Type B pancreatic cell (in vitro differentiated cells): ENCODE measurements at regions not wholly inside any gene's neighbourhood (a gene's known extent, or its start where the extent isn't known, plus 50 kb on each side); places are given as distances from the start of the nearest gene placed in this dataset.

ENCODE experiments used
- DNase-seq: peaks from one replicate; pipeline ENCODE4 v3.0.0; 2021; ENCODE audit warnings: mixed read lengths; ENCODE audit not compliant: unreplicated experiment; ENCODE audit errors: extremely low spot score
- H3K27ac Mint-ChIP-seq: 2 replicates; pipeline ENCODE4 v1.8.0; 2021; ENCODE audit warnings: mild to moderate bottlenecking, mixed read lengths
- H3K27me3 Mint-ChIP-seq: 2 replicates; pipeline ENCODE4 v1.8.0; 2021; ENCODE audit warnings: mixed read lengths
- H3K36me3 Mint-ChIP-seq: 2 replicates; pipeline ENCODE4 v1.8.0; 2021; ENCODE audit warnings: mixed read lengths
- H3K4me1 Mint-ChIP-seq: one replicate; pipeline ENCODE4 v1.8.0; 2021; ENCODE audit warnings: mixed read lengths; ENCODE audit not compliant: unreplicated experiment
- H3K4me3 Mint-ChIP-seq: 2 replicates; pipeline ENCODE4 v1.8.0; 2021; ENCODE audit warnings: mild to moderate bottlenecking, mixed read lengths
- H3K9me3 Mint-ChIP-seq: 2 replicates; pipeline ENCODE4 v1.8.0; 2021; ENCODE audit warnings: mixed read lengths
- TF ChIP-seq, protein P1 (sequence below): fragments of 200-600 bp; sonication (generic); conservative IDR thresholded peaks from 2 replicates; pipeline ENCODE4 v1.5.0; 2021; ENCODE audit warnings: antibody characterized with exemption, mild to moderate bottlenecking

GRCh38 chr15:60191821-60192220 is 187.7 kb downstream of the FOXB1 start:
- no peak overlapping the region for H3K4me3 Mint-ChIP-seq
- no peaks in the 10 kb centered on the region for H3K4me1 Mint-ChIP-seq

GRCh38 chr15:60195611-60196010 is 191.5 kb downstream of the FOXB1 start:
- H3K27ac Mint-ChIP-seq: no peak overlapping the region
- no peaks in the 10 kb centered on the region for H3K36me3 Mint-ChIP-seq
- H3K4me1 Mint-ChIP-seq: no peaks in the 10 kb centered on the region
- peaks cover 5% of the 10 kb centered on the region for H3K9me3 Mint-ChIP-seq
- no peak for DNase-seq
- no peak overlapping the region for H3K4me3 Mint-ChIP-seq
- TF ChIP-seq, protein P1, sequence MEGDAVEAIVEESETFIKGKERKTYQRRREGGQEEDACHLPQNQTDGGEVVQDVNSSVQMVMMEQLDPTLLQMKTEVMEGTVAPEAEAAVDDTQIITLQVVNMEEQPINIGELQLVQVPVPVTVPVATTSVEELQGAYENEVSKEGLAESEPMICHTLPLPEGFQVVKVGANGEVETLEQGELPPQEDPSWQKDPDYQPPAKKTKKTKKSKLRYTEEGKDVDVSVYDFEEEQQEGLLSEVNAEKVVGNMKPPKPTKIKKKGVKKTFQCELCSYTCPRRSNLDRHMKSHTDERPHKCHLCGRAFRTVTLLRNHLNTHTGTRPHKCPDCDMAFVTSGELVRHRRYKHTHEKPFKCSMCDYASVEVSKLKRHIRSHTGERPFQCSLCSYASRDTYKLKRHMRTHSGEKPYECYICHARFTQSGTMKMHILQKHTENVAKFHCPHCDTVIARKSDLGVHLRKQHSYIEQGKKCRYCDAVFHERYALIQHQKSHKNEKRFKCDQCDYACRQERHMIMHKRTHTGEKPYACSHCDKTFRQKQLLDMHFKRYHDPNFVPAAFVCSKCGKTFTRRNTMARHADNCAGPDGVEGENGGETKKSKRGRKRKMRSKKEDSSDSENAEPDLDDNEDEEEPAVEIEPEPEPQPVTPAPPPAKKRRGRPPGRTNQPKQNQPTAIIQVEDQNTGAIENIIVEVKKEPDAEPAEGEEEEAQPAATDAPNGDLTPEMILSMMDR: no peak
- peaks cover 51% of the 10 kb centered on the region for H3K27me3 Mint-ChIP-seq

More at GRCh38 chr15:60191821-60192220, 187.7 kb downstream of the FOXB1 start:
- peaks cover 5% of the 10 kb centered on the region for H3K9me3 Mint-ChIP-seq
- H3K27ac Mint-ChIP-seq: no peak overlapping the region
- H3K36me3 Mint-ChIP-seq: no peaks in the 10 kb centered on the region
- peaks cover 45% of the 10 kb centered on the region for H3K27me3 Mint-ChIP-seq
- DNase-seq: no peak
- TF ChIP-seq, protein P1: no peak

- Mint-ChIP-seq H3K27me3 (peaks cover 59% of the 10 kb centered on the region), H3K27ac (no peak overlapping the region), H3K36me3 (no peaks in the 10 kb centered on the region), H3K4me3 (no peak overlapping the region), H3K4me1 (no peaks in the 10 kb centered on the region), H3K9me3 (no peaks in the 10 kb centered on the region)
- TF ChIP-seq, protein P1: no peak
- DNase-seq: no peak
These were observed 193.5 kb downstream of the ANXA2 start for GRCh38 chr15:60204131-60204885.

DNA sequence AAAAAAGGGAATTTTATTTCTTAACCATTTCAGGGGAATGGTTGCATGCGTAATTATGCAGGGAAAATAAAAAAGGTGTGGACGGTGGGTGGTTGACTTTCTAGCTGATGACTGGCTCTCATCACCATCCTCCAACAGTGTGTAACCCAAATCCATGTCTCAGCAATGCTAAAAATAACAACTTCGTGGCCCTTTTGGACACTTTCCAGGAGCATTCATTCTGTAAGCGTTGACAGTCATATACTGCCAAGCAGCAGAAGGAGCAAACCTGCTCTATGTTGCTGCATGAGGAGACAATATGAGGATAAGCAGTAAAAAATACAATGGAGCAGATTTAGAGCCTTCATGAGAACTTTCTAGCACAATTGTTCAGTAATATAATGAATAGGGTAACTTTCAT is 189.1 kb downstream of the ANXA2 start:
- H3K4me1 Mint-ChIP-seq: no peaks in the 10 kb centered on the region
- no peaks in the 10 kb centered on the region for H3K9me3 Mint-ChIP-seq
- H3K4me3 Mint-ChIP-seq: no peak overlapping the region
- no peak for DNase-seq
- H3K27me3 Mint-ChIP-seq: peaks cover 58% of the 10 kb centered on the region
- H3K36me3 Mint-ChIP-seq: no peaks in the 10 kb centered on the region
- TF ChIP-seq, protein P1: no peak
- no peak overlapping the region for H3K27ac Mint-ChIP-seq

- H3K9me3 Mint-ChIP-seq: no peaks in the 10 kb centered on the region
- no peak for DNase-seq
- H3K4me3 Mint-ChIP-seq: no peak overlapping the region
- no peak overlapping the region for H3K27ac Mint-ChIP-seq
- H3K27me3 Mint-ChIP-seq: peaks cover 48% of the 10 kb centered on the region
- TF ChIP-seq, protein P1: no peak
- no peaks in the 10 kb centered on the region for H3K36me3 Mint-ChIP-seq
- no peaks in the 10 kb centered on the region for H3K4me1 Mint-ChIP-seq
These were observed 185.2 kb downstream of the ANXA2 start for GRCh38 chr15:60212536-60212935.
